ENCODE measurements at regions not wholly inside any gene's neighbourhood (a gene's known extent, or its start where the extent isn't known, plus 50 kb on each side); places are given as distances from the start of the nearest gene placed in this dataset.

GRCh38 chr12:19639781-19640415 is 200.6 kb downstream of the AEBP2 start:
- no peak overlapping the region for H3K4me3 Mint-ChIP-seq
- ATAC-seq (ENCODE audit: low read depth in 2 of 2) (no peak), DNase-seq (no peak)
- peaks cover 0 to 3% (median 0%) of the 10 kb centered on the region in 7 donors for H3K9me3 Mint-ChIP-seq
- no peaks in the 10 kb centered on the region for H3K27me3 Mint-ChIP-seq
- peaks cover 0 to 6% of the 10 kb centered on the region in 2 donors for H3K36me3 Mint-ChIP-seq
- H3K4me1 Mint-ChIP-seq, result no peaks in the 10 kb centered on the region
- H3K27ac Mint-ChIP-seq, result no peak overlapping the region

- Mint-ChIP-seq H3K27ac (peak overlapping the region in 2 of 6 donors; percentile 4 to 19), H3K4me3 (no peak overlapping the region), H3K27me3 (no peaks in the 10 kb centered on the region), H3K4me1 (no peaks in the 10 kb centered on the region), H3K36me3 (no peaks in the 10 kb centered on the region), H3K9me3 (peaks cover 0 to 7% (median 4%) of the 10 kb centered on the region in 7 donors)
- no peak for ATAC-seq (ENCODE audit: low read depth in 2 of 2)
- DNase-seq, result no peak
These were observed 202.2 kb downstream of the AEBP2 start for GRCh38 chr12:19641235-19642080.

GRCh38 chr12:19642345-19642744 is 203.1 kb downstream of the AEBP2 start:
- ATAC-seq (ENCODE audit: low read depth in 2 of 2), result no peak
- Mint-ChIP-seq H3K27ac (no peak overlapping the region), H3K27me3 (no peaks in the 10 kb centered on the region), H3K4me3 (no peak overlapping the region), H3K9me3 (peaks cover 0 to 15% (median 4%) of the 10 kb centered on the region in 7 donors), H3K4me1 (no peaks in the 10 kb centered on the region), H3K36me3 (no peaks in the 10 kb centered on the region)
- no peak for DNase-seq

GRCh38 chr12:19643635-19644034 is 204.3 kb downstream of the AEBP2 start:
- no peak for ATAC-seq (ENCODE audit: low read depth in 2 of 2)

GRCh38 chr12:19644571-19644970 is 205.3 kb downstream of the AEBP2 start:
- Mint-ChIP-seq H3K9me3 (peaks cover 0 to 21% (median 4%) of the 10 kb centered on the region in 7 donors), H3K4me3 (no peak overlapping the region), H3K27ac (no peak overlapping the region), H3K27me3 (no peaks in the 10 kb centered on the region), H3K36me3 (no peaks in the 10 kb centered on the region), H3K4me1 (peaks cover 0 to 4% (median 2%) of the 10 kb centered on the region in 3 donors)
- no peak for DNase-seq
- no peak for ATAC-seq (ENCODE audit: low read depth in 2 of 2)

More at GRCh38 chr12:19643635-19644034, 204.3 kb downstream of the AEBP2 start:
- no peak for DNase-seq
- Mint-ChIP-seq H3K4me3 (no peak overlapping the region), H3K36me3 (no peaks in the 10 kb centered on the region), H3K4me1 (peaks cover 0 to 2% (median 0%) of the 10 kb centered on the region in 3 donors), H3K27me3 (no peaks in the 10 kb centered on the region), H3K27ac (no peak overlapping the region), H3K9me3 (peaks cover 0 to 21% (median 4%) of the 10 kb centered on the region in 7 donors)

GRCh38 chr12:19645823-19646222 is 206.5 kb downstream of the AEBP2 start:
- peaks cover 0 to 21% (median 4%) of the 10 kb centered on the region in 7 donors for H3K9me3 Mint-ChIP-seq
- DNase-seq, result no peak
- no peak for ATAC-seq (ENCODE audit: low read depth in 2 of 2)
- no peaks in the 10 kb centered on the region for H3K36me3 Mint-ChIP-seq
- no peak overlapping the region for H3K4me3 Mint-ChIP-seq
- no peaks in the 10 kb centered on the region for H3K27me3 Mint-ChIP-seq
- H3K27ac Mint-ChIP-seq, result no peak overlapping the region
- H3K4me1 Mint-ChIP-seq, result peaks cover 0 to 4% (median 2%) of the 10 kb centered on the region in 3 donors

GRCh38 chr12:19646599-19646998 is 207.3 kb downstream of the AEBP2 start:
- DNase-seq (no peak), ATAC-seq (ENCODE audit: low read depth in 2 of 2) (no peak)
- H3K9me3 Mint-ChIP-seq, result peaks cover 0 to 21% (median 4%) of the 10 kb centered on the region in 7 donors
- no peaks in the 10 kb centered on the region for H3K36me3 Mint-ChIP-seq
- no peak overlapping the region for H3K4me3 Mint-ChIP-seq
- H3K27ac Mint-ChIP-seq, result no peak overlapping the region
- no peaks in the 10 kb centered on the region for H3K27me3 Mint-ChIP-seq
- H3K4me1 Mint-ChIP-seq, result peaks cover 0 to 4% (median 2%) of the 10 kb centered on the region in 3 donors

GRCh38 chr12:19647806-19648556 is 208.7 kb downstream of the AEBP2 start:
- Mint-ChIP-seq H3K36me3 (no peaks in the 10 kb centered on the region), H3K4me1 (peaks cover 0 to 4% (median 2%) of the 10 kb centered on the region in 3 donors), H3K4me3 (no peak overlapping the region), H3K27ac (peak overlapping the region in 2 of 6 donors; percentile 57 to 71), H3K27me3 (no peaks in the 10 kb centered on the region), H3K9me3 (peaks cover 0 to 21% (median 4%) of the 10 kb centered on the region in 7 donors)
- DNase-seq, result no peak
- ATAC-seq (ENCODE audit: low read depth in 2 of 2), result no peak

GRCh38 chr12:19648591-19648990 is 209.3 kb downstream of the AEBP2 start:
- Mint-ChIP-seq H3K4me1 (peaks cover 0 to 4% (median 2%) of the 10 kb centered on the region in 3 donors), H3K27me3 (no peaks in the 10 kb centered on the region), H3K36me3 (no peaks in the 10 kb centered on the region), H3K4me3 (no peak overlapping the region), H3K9me3 (peaks cover 0 to 21% (median 4%) of the 10 kb centered on the region in 7 donors), H3K27ac (no peak overlapping the region)
- ATAC-seq (ENCODE audit: low read depth in 2 of 2) (no peak), DNase-seq (no peak)

GRCh38 chr12:19652386-19652785 is 213.1 kb downstream of the AEBP2 start:
- Mint-ChIP-seq H3K36me3 (no peaks in the 10 kb centered on the region), H3K27me3 (no peaks in the 10 kb centered on the region), H3K4me3 (no peak overlapping the region), H3K27ac (no peak overlapping the region), H3K4me1 (peaks cover 0 to 4% (median 2%) of the 10 kb centered on the region in 3 donors), H3K9me3 (peaks cover 0 to 8% (median 0%) of the 10 kb centered on the region in 7 donors)
- DNase-seq (no peak), ATAC-seq (ENCODE audit: low read depth in 2 of 2) (no peak)

- Mint-ChIP-seq H3K36me3 (no peaks in the 10 kb centered on the region), H3K27me3 (no peaks in the 10 kb centered on the region), H3K4me1 (no peaks in the 10 kb centered on the region), H3K4me3 (no peak overlapping the region), H3K9me3 (no peaks in the 10 kb centered on the region), H3K27ac (no peak overlapping the region)
- ATAC-seq (ENCODE audit: low read depth in 2 of 2) (no peak), DNase-seq (no peak)
These were observed 215.5 kb downstream of the AEBP2 start for GRCh38 chr12:19654650-19655376.

GRCh38 chr12:19657118-19657731 is 217.9 kb downstream of the AEBP2 start:
- peak overlapping the region in 1 of 8 donors; percentile 31 for H3K4me3 Mint-ChIP-seq
- H3K4me1 Mint-ChIP-seq, result no peaks in the 10 kb centered on the region
- H3K36me3 Mint-ChIP-seq, result no peaks in the 10 kb centered on the region
- H3K27me3 Mint-ChIP-seq, result no peaks in the 10 kb centered on the region
- DNase-seq (no peak), ATAC-seq (ENCODE audit: low read depth in 2 of 2) (no peak)
- peaks cover 0 to 1% (median 0%) of the 10 kb centered on the region in 7 donors for H3K9me3 Mint-ChIP-seq
- peak overlapping the region in 1 of 6 donors; percentile 40 for H3K27ac Mint-ChIP-seq
